C4-2B (cell line): ENCODE measurements at regions not wholly inside any gene's neighbourhood (a gene's known extent, or its start where the extent isn't known, plus 50 kb on each side); places are given as distances from the start of the nearest gene placed in this dataset.

Experiments
- CTCF ChIP-seq: fragments of 450-650 bp; conservative IDR thresholded peaks from 2 replicates; pipeline ENCODE4 v1.5.1; 2017; ENCODE audit warnings: mild to moderate bottlenecking
- ZFX ChIP-seq: fragments of 450-650 bp; IDR thresholded peaks from 2 replicates; pipeline ENCODE4 v1.6.1; 2017

DNA sequence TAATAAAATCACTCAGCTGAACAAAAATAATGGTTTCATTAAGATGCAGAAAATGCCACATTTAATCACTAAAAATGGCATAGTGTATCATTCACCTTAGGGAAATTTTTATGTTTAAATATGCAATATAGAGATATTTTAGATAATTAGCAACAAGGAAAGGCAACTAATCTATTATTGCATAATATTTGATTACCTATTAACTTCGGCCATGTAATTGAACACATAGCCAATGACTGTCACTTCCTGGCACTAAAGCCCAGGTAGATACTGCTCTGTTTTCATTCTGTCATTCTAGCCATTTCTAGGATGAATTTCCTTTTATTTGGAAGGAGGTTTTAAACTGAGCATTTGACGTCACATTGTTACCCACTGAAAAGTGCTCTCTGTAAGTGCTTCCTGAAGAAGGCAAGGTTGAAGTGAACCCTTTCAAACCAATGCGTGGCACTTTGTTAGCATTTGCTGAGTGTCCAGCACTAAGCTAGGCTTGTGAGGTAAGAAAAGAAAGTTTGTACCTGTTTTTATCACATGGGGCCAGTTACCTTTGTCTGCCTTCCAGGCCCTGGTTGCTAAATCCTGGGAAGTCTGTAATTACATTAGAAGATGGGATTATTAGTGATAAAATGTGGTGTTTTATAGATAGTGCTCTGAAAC, 67.8 kb upstream of the LSM6 start:
- TF ChIP-seq CTCF (no peak), ZFX (no peak)
